ENCODE measurements at regions not wholly inside any gene's neighbourhood (a gene's known extent, or its start where the extent isn't known, plus 50 kb on each side); places are given as distances from the start of the nearest gene placed in this dataset.

GRCh38 chr2:7812231-7812995 is 869.4 kb upstream of the ID2 start:
- DNase-seq (ENCODE audit: low read depth in 2 of 2), result no peak

- no peak for DNase-seq (ENCODE audit: low read depth in 2 of 2)
Measured at GRCh38 chr2:7813541-7814292, 868.1 kb upstream of the ID2 start.

GRCh38 chr2:7815726-7816125 is 866.1 kb upstream of the ID2 start:
- no peak for DNase-seq (ENCODE audit: low read depth in 2 of 2)

GRCh38 chr2:7816233-7816632 is 865.6 kb upstream of the ID2 start:
- no peak for DNase-seq (ENCODE audit: low read depth in 2 of 2)

- DNase-seq (ENCODE audit: low read depth in 2 of 2), result no peak
Measured at GRCh38 chr2:7816944-7817343, 864.9 kb upstream of the ID2 start.

- no peak for DNase-seq (ENCODE audit: low read depth in 2 of 2)
Measured at GRCh38 chr2:7819316-7819715, 862.5 kb upstream of the ID2 start.

GRCh38 chr2:7819850-7820249 is 862.0 kb upstream of the ID2 start:
- no peak for DNase-seq (ENCODE audit: low read depth in 2 of 2)

GRCh38 chr2:7824211-7824610 is 857.6 kb upstream of the ID2 start:
- no peak for DNase-seq (ENCODE audit: low read depth in 2 of 2)

- DNase-seq (ENCODE audit: low read depth in 2 of 2), result peak in 1 of 2 donors; percentile 26
Measured at GRCh38 chr2:7825591-7826312, 856.1 kb upstream of the ID2 start.

GRCh38 chr2:7826656-7827055 is 855.2 kb upstream of the ID2 start:
- DNase-seq (ENCODE audit: low read depth in 2 of 2), result no peak

GRCh38 chr2:7829241-7829640 is 852.6 kb upstream of the ID2 start:
- no peak for DNase-seq (ENCODE audit: low read depth in 2 of 2)

- DNase-seq (ENCODE audit: low read depth in 2 of 2), result no peak
Measured at GRCh38 chr2:7830616-7831015, 851.2 kb upstream of the ID2 start.

GRCh38 chr2:7835151-7835550 is 846.7 kb upstream of the ID2 start:
- DNase-seq (ENCODE audit: low read depth in 2 of 2), result no peak

- no peak for DNase-seq (ENCODE audit: low read depth in 2 of 2)
Measured at GRCh38 chr2:7835693-7836680, 845.9 kb upstream of the ID2 start.

GRCh38 chr2:7837237-7837760 is 844.6 kb upstream of the ID2 start:
- DNase-seq (ENCODE audit: low read depth in 2 of 2), result no peak

- DNase-seq (ENCODE audit: low read depth in 2 of 2), result no peak
Measured at GRCh38 chr2:7838669-7839068, 843.2 kb upstream of the ID2 start.

GRCh38 chr2:7840651-7841380 is 841.0 kb upstream of the ID2 start:
- DNase-seq (ENCODE audit: low read depth in 2 of 2), result no peak

GRCh38 chr2:7841751-7842150 is 840.1 kb upstream of the ID2 start:
- no peak for DNase-seq (ENCODE audit: low read depth in 2 of 2)

- DNase-seq (ENCODE audit: low read depth in 2 of 2), result no peak
Measured at GRCh38 chr2:7844414-7844965, 837.4 kb upstream of the ID2 start.

GRCh38 chr2:7845332-7845731 is 836.5 kb upstream of the ID2 start:
- no peak for DNase-seq (ENCODE audit: low read depth in 2 of 2)
